Neural progenitor cell (in vitro differentiated cells): ENCODE measurements at regions not wholly inside any gene's neighbourhood (a gene's known extent, or its start where the extent isn't known, plus 50 kb on each side); places are given as distances from the start of the nearest gene placed in this dataset.

ENCODE experiments used
- EZH2 ChIP-seq: fragments of 200-600 bp; sonication (generic); IDR thresholded peaks from 2 replicates; pipeline ENCODE4 v1.6.1; 2017; ENCODE audit warnings: antibody characterized with exemption, mild to moderate bottlenecking, moderate library complexity
- EZH2phosphoT487 ChIP-seq: fragments of 200-600 bp; sonication (generic); IDR thresholded peaks from 2 replicates; pipeline ENCODE4 v1.6.1; 2017; ENCODE audit warnings: antibody characterized with exemption
- TF ChIP-seq, protein P1 (sequence below): fragments of 200-600 bp; sonication (generic); IDR thresholded peaks from 2 replicates; pipeline ENCODE4 v1.5.1; 2017; ENCODE audit warnings: antibody characterized with exemption, mild to moderate bottlenecking

DNA sequence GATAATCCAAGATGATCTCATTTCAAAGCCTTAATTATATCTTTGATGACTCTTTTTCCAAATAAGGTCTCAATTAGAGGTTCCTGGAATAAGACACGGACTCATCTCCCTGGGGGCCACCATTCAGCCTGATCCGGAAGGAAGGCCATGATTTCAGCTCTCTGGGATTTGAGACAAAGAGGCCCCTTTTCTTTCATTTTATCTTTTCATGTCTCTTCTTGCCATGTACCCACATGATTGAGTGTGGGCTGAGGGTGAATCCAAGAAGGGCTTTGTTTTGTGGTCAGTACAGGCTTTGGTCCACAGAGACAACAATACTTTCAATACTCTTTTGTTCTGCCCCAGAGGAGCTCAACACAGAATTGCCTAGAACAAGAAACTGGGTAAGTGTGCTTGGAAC lies 261.2 kb downstream of the TRIML1 start:
- TF ChIP-seq, protein P1, sequence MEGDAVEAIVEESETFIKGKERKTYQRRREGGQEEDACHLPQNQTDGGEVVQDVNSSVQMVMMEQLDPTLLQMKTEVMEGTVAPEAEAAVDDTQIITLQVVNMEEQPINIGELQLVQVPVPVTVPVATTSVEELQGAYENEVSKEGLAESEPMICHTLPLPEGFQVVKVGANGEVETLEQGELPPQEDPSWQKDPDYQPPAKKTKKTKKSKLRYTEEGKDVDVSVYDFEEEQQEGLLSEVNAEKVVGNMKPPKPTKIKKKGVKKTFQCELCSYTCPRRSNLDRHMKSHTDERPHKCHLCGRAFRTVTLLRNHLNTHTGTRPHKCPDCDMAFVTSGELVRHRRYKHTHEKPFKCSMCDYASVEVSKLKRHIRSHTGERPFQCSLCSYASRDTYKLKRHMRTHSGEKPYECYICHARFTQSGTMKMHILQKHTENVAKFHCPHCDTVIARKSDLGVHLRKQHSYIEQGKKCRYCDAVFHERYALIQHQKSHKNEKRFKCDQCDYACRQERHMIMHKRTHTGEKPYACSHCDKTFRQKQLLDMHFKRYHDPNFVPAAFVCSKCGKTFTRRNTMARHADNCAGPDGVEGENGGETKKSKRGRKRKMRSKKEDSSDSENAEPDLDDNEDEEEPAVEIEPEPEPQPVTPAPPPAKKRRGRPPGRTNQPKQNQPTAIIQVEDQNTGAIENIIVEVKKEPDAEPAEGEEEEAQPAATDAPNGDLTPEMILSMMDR, result no peak
- TF ChIP-seq EZH2, result no peak
- no peak for TF ChIP-seq EZH2phosphoT487
